ENCODE measurements at regions not wholly inside any gene's neighbourhood (a gene's known extent, or its start where the extent isn't known, plus 50 kb on each side); places are given as distances from the start of the nearest gene placed in this dataset.

GRCh38 chr7:67553378-67553777 is 556.7 kb downstream of the TYW1 start:
- TF ChIP-seq SP4 (IDR thresholded peaks at IDR 0.05; ENCODE audit: low read length) (no peak), CBX5 (IDR thresholded peaks at IDR 0.05; ENCODE audit: low read depth, low read length) (no peak), FOSL1 (IDR thresholded peaks at IDR 0.05; ENCODE audit: insufficient read depth, low read depth, low read length) (no peak)

Data from H1 (cell line).